K562 (cell line): ENCODE measurements at regions not wholly inside any gene's neighbourhood (a gene's known extent, or its start where the extent isn't known, plus 50 kb on each side); places are given as distances from the start of the nearest gene placed in this dataset.
A peak's percentile ranks its signal among the peaks of the same experiment; 100 is the strongest.

ENCODE experiments used
- CBFA2T3 ChIP-seq: fragments of 450-650 bp; IDR thresholded peaks from 2 replicates; pipeline ENCODE4 v1.6.1; 2017
- CEBPZ ChIP-seq: fragments of 150-350 bp; IDR thresholded peaks from 2 replicates; pipeline ENCODE4 v1.6.1; 2014; ENCODE audit warnings: low read depth, mild to moderate bottlenecking, low read length, borderline replicate concordance
- ESRRB ChIP-seq: fragments of 250-450 bp; sonication (Bioruptor Pico); IDR thresholded peaks from 2 replicates; pipeline ENCODE4 v1.5.0; 2020; ENCODE audit warnings: mild to moderate bottlenecking, moderate library complexity, borderline replicate concordance
- HDAC1 ChIP-seq, 2 experiments: fragments of 450-650 bp; IDR thresholded peaks; 2 replicates each; pipeline ENCODE4 v1.6.1; 2016 to 2017; ENCODE audit warnings: inconsistent platforms in 1 of 2, mild to moderate bottlenecking in 1 of 2, moderate library complexity in 1 of 2
- ILK ChIP-seq: fragments of 450-650 bp; IDR thresholded peaks from 2 replicates; pipeline ENCODE4 v1.6.1; 2016; ENCODE audit warnings: missing genetic modification characterization, low read depth, mild to moderate bottlenecking, missing compliant biosample characterization, moderate library complexity, borderline replicate concordance
- JUN ChIP-seq, 2 experiments: sonication (generic) in 1 of 2; formaldehyde crosslinking in 1 of 2; IDR thresholded peaks; 2 replicates each; pipeline versions ENCODE4 v1.6.1 to v1.8.0; 2012 to 2022; ENCODE audit warnings: borderline replicate concordance in 2 of 2, mild to moderate bottlenecking in 2 of 2, improper control_type of control experiment in 1 of 2, low read depth in 1 of 2, low read length in 1 of 2, missing genetic modification reagents in 1 of 2
- NBN ChIP-seq: fragments of 450-650 bp; IDR thresholded peaks from 2 replicates; pipeline ENCODE4 v1.6.1; 2016; ENCODE audit warnings: low read depth, mild to moderate bottlenecking
- TBL1XR1 ChIP-seq, 2 experiments: IDR thresholded peaks; 2 replicates each; pipeline ENCODE4 v1.6.1; 2012; ENCODE audit warnings: improper control_type of control experiment in 2 of 2, low read length in 2 of 2, mild to moderate bottlenecking in 1 of 2
- TSC22D4 ChIP-seq: fragments of 450-650 bp; IDR thresholded peaks from 2 replicates; pipeline ENCODE4 v1.6.1; 2016; ENCODE audit warnings: missing genetic modification characterization, missing biosample characterization, control low read depth
- U2AF1 ChIP-seq: fragments of 200-400 bp; formaldehyde crosslinking; optimal IDR thresholded peaks from 2 replicates; pipeline ENCODE3; 2017; ENCODE audit warnings: mild to moderate bottlenecking, low read depth, low read length, moderate library complexity
- USF2 ChIP-seq: sonication (generic); formaldehyde crosslinking; IDR thresholded peaks from 2 replicates; pipeline ENCODE4 v1.5.0; 2020; ENCODE audit warnings: missing genetic modification reagents
- ZBTB12 ChIP-seq: fragments of 250-450 bp; sonication (Bioruptor Pico); IDR thresholded peaks from 2 replicates; pipeline ENCODE4 v1.4.0; 2020
- ZMIZ1 ChIP-seq, 2 experiments: fragments of 150-350 bp in 1 of 2; IDR thresholded peaks; 2 replicates each; pipeline ENCODE4 v1.6.1; 2012 to 2016; ENCODE audit warnings: low read depth in 2 of 2, low read length in 2 of 2, mild to moderate bottlenecking in 1 of 2, moderate library complexity in 1 of 2
- ZNF324 ChIP-seq: fragments of 250-450 bp; sonication (Bioruptor Pico); IDR thresholded peaks from 2 replicates; pipeline ENCODE4 v1.4.0; 2020; ENCODE audit warnings: mild to moderate bottlenecking
- ZNF830 ChIP-seq: fragments of 250-450 bp; sonication (Bioruptor Pico); IDR thresholded peaks from 2 replicates; pipeline ENCODE4 v1.5.0; 2021; ENCODE audit warnings: mild to moderate bottlenecking
- TF ChIP-seq, protein P1 (sequence below): fragments of 200-400 bp; formaldehyde crosslinking; IDR thresholded peaks from 2 replicates; pipeline ENCODE4 v1.6.1; 2017; ENCODE audit warnings: mild to moderate bottlenecking, low read depth, low read length, moderate library complexity

GRCh38 chr12:110993434-110993833, 73.1 kb upstream of the MYL2 start (continued):
- TF ChIP-seq ZNF324 (CRISPR knock-in tag) (no peak), USF2 (peak; percentile 82), HDAC1 (IDR thresholded peaks at IDR 0.05) (no peak), ZBTB12 (CRISPR knock-in tag) (no peak), ESRRB (CRISPR knock-in tag) (no peak), JUN (IDR thresholded peaks at IDR 0.05; ENCODE audit: borderline replicate concordance, low read depth, low read length) (no peak), JUN (CRISPR knock-in tag; IDR thresholded peaks at IDR 0.05; ENCODE audit: borderline replicate concordance) (no peak), TBL1XR1 (IDR thresholded peaks at IDR 0.05; ENCODE audit: low read length in 2 of 2) (no peak), NBN (no peak), ILK (tag) (no peak), TSC22D4 (tag) (no peak), U2AF1 (no peak), ZNF830 (no peak), ZMIZ1 (IDR thresholded peaks at IDR 0.05; ENCODE audit: low read depth in 2 of 2, low read length in 2 of 2) (no peak), CBFA2T3 (no peak), CEBPZ (no peak)
- TF ChIP-seq, protein P1, sequence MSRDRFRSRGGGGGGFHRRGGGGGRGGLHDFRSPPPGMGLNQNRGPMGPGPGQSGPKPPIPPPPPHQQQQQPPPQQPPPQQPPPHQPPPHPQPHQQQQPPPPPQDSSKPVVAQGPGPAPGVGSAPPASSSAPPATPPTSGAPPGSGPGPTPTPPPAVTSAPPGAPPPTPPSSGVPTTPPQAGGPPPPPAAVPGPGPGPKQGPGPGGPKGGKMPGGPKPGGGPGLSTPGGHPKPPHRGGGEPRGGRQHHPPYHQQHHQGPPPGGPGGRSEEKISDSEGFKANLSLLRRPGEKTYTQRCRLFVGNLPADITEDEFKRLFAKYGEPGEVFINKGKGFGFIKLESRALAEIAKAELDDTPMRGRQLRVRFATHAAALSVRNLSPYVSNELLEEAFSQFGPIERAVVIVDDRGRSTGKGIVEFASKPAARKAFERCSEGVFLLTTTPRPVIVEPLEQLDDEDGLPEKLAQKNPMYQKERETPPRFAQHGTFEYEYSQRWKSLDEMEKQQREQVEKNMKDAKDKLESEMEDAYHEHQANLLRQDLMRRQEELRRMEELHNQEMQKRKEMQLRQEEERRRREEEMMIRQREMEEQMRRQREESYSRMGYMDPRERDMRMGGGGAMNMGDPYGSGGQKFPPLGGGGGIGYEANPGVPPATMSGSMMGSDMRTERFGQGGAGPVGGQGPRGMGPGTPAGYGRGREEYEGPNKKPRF, result no peak
- TF ChIP-seq, all 486 proteins: peak for 4
